ENCODE measurements at regions not wholly inside any gene's neighbourhood (a gene's known extent, or its start where the extent isn't known, plus 50 kb on each side); places are given as distances from the start of the nearest gene placed in this dataset.

DNA sequence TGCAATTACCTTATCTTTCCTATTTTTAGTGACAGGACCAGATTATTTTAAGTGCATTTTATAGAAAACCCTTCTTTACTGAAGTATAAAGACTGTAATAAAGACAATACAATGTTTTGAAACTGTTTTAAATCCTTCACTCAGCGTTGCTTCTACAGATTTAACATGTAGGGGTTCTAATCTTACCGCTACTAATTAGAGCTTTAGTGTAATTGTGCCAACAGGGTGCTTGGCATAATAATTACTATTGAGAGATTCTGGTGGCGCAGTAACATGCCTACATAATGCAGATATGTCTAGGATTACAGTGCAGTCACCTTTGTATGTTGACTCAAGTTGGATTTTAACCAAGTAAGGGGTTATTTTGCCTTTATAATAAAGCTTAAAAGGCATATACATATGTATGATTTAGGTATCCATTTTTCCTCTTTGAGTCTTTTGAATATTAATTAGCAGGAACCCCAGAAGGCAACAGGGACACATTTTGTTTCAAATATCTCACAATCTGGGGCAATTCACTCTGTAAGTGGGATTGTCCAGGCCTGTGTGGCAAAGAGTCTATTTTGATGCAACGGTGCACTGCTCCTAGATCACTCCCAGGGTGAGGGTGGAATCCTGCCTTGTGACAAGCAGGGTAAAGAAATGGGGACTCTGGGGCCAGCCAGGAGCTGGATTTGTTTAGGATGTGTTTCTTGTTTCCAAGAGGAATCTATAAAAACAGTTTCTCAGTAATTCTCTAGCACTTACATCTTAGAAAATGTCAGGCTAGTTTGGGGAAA is 604.7 kb upstream of the SALL1 start:
- TF ChIP-seq, protein P1, sequence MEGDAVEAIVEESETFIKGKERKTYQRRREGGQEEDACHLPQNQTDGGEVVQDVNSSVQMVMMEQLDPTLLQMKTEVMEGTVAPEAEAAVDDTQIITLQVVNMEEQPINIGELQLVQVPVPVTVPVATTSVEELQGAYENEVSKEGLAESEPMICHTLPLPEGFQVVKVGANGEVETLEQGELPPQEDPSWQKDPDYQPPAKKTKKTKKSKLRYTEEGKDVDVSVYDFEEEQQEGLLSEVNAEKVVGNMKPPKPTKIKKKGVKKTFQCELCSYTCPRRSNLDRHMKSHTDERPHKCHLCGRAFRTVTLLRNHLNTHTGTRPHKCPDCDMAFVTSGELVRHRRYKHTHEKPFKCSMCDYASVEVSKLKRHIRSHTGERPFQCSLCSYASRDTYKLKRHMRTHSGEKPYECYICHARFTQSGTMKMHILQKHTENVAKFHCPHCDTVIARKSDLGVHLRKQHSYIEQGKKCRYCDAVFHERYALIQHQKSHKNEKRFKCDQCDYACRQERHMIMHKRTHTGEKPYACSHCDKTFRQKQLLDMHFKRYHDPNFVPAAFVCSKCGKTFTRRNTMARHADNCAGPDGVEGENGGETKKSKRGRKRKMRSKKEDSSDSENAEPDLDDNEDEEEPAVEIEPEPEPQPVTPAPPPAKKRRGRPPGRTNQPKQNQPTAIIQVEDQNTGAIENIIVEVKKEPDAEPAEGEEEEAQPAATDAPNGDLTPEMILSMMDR (IDR thresholded peaks at IDR 0.05), result no peak
- no peaks in the 10 kb centered on the region for H3K4me1 ChIP-seq (ENCODE audit: control insufficient read depth in 1 of 2, low read depth in 2 of 2)
- H3K4me3 ChIP-seq, result no peak overlapping the region
- no peaks in the 10 kb centered on the region for H3K9me3 ChIP-seq
- no peaks in the 10 kb centered on the region for H3K27me3 ChIP-seq (replicated peaks; ENCODE audit: insufficient read depth)
- DNase-seq (ENCODE audit: low spot score) (no peak), ATAC-seq (ENCODE audit: insufficient number of reproducible peaks, low FRiP score, low read depth) (no peak)
- no peaks in the 10 kb centered on the region for H3K36me3 ChIP-seq
- H3K27ac ChIP-seq, result no peak overlapping the region

DNA sequence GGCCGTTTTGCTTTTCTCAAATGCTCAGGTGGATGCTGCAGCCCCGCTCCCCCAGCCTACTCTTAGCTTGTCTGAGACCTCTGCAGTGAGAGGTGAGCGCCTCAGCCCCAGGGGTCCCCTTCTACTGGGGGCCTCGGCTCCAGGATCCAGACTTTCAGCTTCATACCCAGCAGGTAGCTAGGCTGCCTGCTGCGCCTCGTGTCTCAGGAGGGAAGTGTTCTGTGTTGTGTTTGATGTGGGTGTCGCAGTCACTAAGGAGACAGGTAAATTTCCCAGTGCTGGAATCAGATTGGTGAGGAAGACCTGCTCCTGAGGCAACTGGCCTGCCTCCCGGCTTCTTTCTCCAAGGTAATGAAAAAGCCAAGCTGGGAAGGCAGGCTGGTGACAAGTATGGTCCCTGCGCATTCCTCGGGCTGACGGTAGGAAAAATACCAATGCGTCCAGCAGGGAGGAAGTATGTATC is 604.0 kb upstream of the SALL1 start:
- ATAC-seq (ENCODE audit: insufficient number of reproducible peaks, low FRiP score, low read depth) (no peak), DNase-seq (ENCODE audit: low spot score) (no peak)
- H3K27me3 ChIP-seq (replicated peaks; ENCODE audit: insufficient read depth), result no peaks in the 10 kb centered on the region
- H3K36me3 ChIP-seq, result no peaks in the 10 kb centered on the region
- TF ChIP-seq, protein P1 (IDR thresholded peaks at IDR 0.05), result no peak
- H3K9me3 ChIP-seq, result no peaks in the 10 kb centered on the region
- H3K27ac ChIP-seq, result no peak overlapping the region
- no peaks in the 10 kb centered on the region for H3K4me1 ChIP-seq (ENCODE audit: control insufficient read depth in 1 of 2, low read depth in 2 of 2)
- no peak overlapping the region for H3K4me3 ChIP-seq

DNA sequence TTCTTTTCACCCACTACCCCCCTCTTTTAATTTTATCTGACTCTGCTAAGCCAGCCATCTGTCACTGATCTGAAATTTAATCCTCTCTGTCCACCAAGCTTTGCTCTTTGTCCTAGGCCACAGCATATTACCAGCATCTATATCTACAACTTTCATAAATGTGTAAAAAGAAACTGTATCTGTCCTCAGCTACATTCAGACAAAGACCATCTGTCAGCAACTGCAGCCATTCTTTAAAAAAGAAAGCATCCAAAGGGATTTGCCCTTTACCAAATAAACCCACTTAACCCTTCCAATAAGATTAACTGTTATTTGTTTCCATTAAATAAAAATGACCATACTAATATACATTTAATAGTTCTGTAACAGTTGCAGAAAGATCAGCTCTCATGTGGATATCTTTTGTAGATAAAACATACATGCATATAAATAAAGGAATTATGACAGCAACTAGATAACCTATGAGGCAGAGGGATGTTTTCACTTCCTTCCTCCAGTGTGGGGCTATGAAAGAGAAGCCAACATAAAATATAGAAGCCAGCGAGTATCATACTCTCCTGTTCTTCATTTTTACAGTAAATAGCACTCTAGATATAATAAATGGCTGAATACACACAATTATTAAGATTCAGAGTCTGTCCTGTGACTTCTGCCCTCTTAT is 602.5 kb upstream of the SALL1 start:
- H3K27ac ChIP-seq, result no peak overlapping the region
- no peaks in the 10 kb centered on the region for H3K9me3 ChIP-seq
- ATAC-seq (ENCODE audit: insufficient number of reproducible peaks, low FRiP score, low read depth) (no peak), DNase-seq (ENCODE audit: low spot score) (no peak)
- H3K27me3 ChIP-seq (replicated peaks; ENCODE audit: insufficient read depth), result no peaks in the 10 kb centered on the region
- no peak overlapping the region for H3K4me3 ChIP-seq
- TF ChIP-seq, protein P1 (IDR thresholded peaks at IDR 0.05), result no peak
- H3K36me3 ChIP-seq, result no peaks in the 10 kb centered on the region
- H3K4me1 ChIP-seq (ENCODE audit: control insufficient read depth in 1 of 2, low read depth in 2 of 2), result no peaks in the 10 kb centered on the region

DNA sequence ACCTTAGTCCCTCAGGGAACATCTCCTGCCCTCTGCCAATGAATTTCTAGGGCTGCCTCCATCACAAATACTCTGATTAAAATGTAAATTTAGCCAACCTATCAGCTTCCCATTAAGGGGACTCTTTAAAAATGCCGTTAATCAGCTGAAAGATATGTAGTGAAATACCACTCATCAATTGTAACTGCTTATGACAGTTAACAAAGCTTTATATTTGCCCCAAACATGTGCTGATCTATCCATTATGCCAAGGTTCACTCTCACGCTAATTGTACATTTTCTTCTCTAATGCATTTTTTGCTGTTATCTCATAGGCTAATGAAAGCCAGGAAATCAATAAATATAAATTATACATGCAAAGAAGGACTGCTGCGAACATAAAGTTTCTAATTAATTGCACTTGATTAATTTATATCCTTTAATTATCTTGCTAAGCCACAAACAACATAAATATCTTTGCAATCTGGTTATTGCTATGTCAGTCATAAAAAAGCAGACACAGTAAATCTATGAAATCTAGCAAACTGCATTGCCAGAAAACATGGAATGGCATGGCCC is 601.4 kb upstream of the SALL1 start:
- no peaks in the 10 kb centered on the region for H3K27me3 ChIP-seq (replicated peaks; ENCODE audit: insufficient read depth)
- no peak for DNase-seq (ENCODE audit: low spot score)

DNA sequence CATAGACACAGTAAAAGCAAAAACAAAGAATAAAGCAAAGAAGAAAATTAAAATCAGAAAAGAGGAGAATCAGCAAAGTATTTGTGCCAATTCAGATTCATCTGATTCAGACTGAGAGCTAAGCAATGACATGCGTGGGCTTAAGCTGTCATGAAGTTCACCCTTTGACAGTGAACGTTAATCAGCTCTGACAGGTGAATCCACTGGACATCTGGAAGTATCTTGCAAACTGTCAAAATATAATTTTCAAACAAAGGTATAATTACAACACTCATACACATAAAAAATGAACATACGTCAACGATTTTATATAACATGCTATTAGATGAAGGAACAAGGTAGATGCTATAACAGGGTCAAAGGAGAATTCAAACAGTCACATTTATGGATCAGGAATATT is 596.3 kb upstream of the SALL1 start:
- H3K27ac ChIP-seq, result no peak overlapping the region
- TF ChIP-seq, protein P1 (IDR thresholded peaks at IDR 0.05), result no peak
- no peaks in the 10 kb centered on the region for H3K27me3 ChIP-seq (replicated peaks; ENCODE audit: insufficient read depth)
- no peaks in the 10 kb centered on the region for H3K9me3 ChIP-seq
- H3K4me3 ChIP-seq, result no peak overlapping the region
- no peaks in the 10 kb centered on the region for H3K4me1 ChIP-seq (ENCODE audit: control insufficient read depth in 1 of 2, low read depth in 2 of 2)
- DNase-seq (ENCODE audit: low spot score), result no peak
- ATAC-seq (ENCODE audit: insufficient number of reproducible peaks, low FRiP score, low read depth), result no peak
- H3K36me3 ChIP-seq, result no peaks in the 10 kb centered on the region

More for the DNA sequence above, 601.4 kb upstream of the SALL1 start:
- TF ChIP-seq, protein P1 (IDR thresholded peaks at IDR 0.05), result no peak
- ATAC-seq (ENCODE audit: insufficient number of reproducible peaks, low FRiP score, low read depth), result no peak
- no peak overlapping the region for H3K27ac ChIP-seq
- H3K4me3 ChIP-seq, result no peak overlapping the region
- H3K4me1 ChIP-seq (ENCODE audit: control insufficient read depth in 1 of 2, low read depth in 2 of 2), result no peaks in the 10 kb centered on the region
- H3K36me3 ChIP-seq, result no peaks in the 10 kb centered on the region
- H3K9me3 ChIP-seq, result no peaks in the 10 kb centered on the region

Measured in thoracic aorta (tissue), 2 donors.